Activated CD4-positive, alpha-beta T cell treated with anti-CD3 and anti-CD28 coated beads for 24 hours (primary cell): ENCODE measurements at regions not wholly inside any gene's neighbourhood (a gene's known extent, or its start where the extent isn't known, plus 50 kb on each side); places are given as distances from the start of the nearest gene placed in this dataset.
"Not testable (repeated sequence)": the region's sequence is repeated elsewhere in the genome, so short reads cannot be mapped to it uniquely, and the experiment has no call there.

Experiments used
- DNase-seq, 2 donors: peaks; one replicate each; pipeline ENCODE4 v3.0.0-alpha.2; 2020; ENCODE audit warnings: low read depth in 2 of 2

DNA sequence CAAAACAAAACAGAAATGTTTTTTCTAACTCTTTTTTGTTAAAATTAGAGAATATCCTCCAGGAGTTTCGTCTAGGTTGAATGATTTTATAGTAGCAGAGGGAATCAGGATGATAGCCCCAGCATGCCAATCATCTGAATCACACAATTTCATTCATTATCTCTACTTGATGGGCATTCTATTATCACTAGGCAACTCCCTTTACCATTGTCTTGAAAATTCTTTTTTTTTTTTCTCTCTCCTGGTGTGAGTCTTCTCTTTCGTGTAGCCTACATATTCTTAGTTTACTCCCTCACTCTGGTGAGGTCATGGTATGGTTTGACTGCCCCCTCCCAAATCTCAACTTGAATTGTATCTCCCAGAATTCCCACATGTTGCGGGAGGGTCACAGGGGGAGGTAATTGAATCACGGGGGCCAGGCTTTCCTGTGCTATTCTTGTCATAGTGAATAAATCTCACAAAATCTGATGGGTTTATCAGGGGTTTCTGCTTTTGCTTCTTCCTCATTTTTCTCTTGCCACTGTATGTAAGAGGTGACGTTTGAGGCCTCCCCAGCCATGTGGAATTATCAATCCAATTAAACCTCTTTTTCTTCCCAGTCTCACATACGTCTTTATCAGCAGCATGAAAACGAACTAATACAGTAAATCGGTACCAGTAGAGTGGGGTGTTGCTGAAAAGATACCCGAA, 105.0 kb downstream of the OTUD1 start:
- DNase-seq: no peak

DNA sequence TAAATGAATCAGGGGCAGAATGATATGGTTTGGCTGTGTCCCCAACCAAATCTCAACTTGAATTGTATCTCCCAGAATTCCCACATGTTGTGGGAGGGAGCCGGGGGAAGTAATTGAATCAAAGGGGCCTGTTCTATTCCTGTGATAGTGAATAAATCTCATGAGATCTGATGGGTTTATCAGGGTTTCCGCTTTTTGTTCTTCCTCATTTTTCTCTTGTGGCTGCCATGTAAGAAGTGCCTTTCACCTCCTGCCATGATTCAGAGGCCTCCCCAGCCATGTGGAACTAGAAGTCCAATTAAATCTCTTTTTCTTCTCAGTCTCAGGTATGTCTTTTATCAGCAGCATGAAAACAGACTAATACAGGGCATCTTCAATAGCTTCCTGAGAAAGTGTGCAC, 107.0 kb downstream of the OTUD1 start:
- DNase-seq: not testable (repeated sequence)

GRCh38 chr10:23556727-23557440, 118.0 kb downstream of the OTUD1 start:
- no peak for DNase-seq

DNA sequence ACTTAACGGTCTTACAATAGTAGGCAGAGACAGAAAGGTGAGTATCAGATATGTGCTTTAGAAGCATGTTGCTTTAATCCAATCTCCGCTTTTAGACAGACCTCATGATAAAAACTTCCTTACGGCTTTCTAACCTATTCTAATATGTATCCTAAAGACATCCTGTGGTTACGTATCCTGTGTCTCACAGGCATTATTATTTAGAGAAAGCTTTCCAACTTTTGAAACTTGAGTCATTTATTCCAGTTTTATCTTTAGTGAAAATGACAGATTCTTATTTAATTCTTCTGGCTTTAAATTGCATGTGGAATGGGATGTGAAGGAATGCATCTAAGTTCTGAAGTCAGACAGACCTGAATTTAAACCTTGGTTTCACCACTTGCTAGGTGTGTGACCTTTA, 118.9 kb downstream of the OTUD1 start:
- no peak for DNase-seq

DNA sequence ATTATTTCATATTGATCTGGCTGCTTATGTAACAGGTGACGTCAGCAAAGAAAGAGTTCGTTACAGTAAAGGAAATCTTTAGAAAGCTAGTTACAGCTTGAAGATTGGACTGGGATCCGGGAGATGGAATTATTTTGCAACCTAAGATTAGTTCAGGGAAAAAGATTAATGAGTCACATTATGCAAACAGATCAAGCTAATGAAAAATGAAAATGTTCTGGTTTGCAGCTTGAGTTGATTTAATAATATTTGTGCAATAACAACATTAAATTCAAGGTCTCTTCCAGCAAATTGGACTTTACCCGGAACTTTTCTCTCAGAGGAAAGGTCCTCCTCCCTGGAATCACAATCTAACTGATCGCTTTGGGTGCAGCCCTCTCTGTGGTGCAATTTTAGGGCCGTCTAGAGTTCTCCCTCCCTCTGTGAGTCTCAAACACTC, 119.5 kb downstream of the OTUD1 start:
- no peak for DNase-seq

GRCh38 chr10:23568996-23569395, 130.1 kb downstream of the OTUD1 start:
- DNase-seq: no peak

GRCh38 chr10:23571884-23572283, 133.0 kb downstream of the OTUD1 start:
- no peak for DNase-seq

DNA sequence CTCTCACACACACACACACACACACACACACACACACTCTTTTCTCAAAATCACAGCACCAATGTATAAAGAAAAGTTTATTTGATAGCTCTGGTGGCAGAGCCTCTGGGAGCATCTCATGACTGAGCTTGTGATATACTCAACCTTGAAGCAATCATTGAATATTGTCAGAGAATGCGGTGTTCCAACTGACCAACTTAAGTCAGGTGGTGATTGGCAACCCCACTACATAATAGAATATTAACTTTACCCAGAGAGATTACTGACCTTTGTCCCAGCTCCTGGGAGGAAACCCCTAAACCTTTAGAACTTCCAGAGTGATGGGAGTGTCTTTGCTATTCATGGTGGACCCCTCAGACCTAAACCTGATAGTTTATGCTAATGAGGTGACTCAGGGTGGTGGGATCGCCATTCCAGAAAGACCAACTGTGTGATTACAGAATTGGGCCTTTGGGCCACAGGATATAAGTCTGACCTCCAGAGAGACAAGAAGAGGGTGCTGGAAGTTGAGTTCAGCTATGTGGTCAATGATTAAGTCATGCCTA, 143.1 kb downstream of the OTUD1 start:
- DNase-seq: no peak

GRCh38 chr10:23584396-23584795, 145.5 kb downstream of the OTUD1 start:
- DNase-seq: no peak

DNA sequence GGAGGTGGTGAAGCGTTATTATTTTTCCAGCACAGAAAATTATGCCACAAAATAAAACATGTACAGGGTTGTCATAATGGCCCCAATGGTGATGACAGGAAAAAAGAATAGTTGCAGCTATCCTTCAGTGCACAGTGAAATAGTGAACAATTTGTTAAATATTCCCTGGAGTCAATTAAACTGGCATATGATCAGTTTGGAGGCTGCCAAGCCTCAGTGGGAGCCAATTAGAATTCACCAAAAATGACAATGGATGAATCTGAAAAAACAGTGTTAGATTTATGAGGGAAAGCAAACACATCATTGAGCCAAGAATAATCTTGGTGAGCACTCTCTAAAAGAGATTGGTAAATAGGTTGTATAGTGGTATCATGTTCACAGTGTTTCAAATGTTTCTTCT, 146.3 kb downstream of the OTUD1 start:
- DNase-seq: no peak

- DNase-seq: no peak
Observed at GRCh38 chr10:23585666-23586065, 146.8 kb downstream of the OTUD1 start.

DNA sequence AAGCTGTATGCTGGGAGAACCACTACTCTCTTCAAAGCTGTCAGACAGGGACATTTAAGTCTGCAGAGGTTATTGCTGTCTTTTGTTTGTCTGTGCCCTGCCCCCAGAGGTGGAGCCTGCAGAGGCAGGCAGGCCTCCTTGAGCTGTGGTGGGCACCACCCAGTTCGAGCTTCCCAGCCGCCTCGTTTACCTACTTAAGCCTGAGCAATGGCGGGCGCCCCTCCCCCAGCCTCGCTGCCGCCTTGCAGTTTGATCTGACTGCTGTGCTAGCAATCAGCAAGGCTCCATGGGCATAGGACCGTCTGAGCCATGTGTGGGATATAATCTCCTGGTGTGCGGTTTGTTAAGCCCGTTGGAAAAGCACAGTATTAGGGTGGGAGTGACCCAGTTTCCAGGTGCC, 156.4 kb downstream of the OTUD1 start:
- not testable (repeated sequence) for DNase-seq

DNA sequence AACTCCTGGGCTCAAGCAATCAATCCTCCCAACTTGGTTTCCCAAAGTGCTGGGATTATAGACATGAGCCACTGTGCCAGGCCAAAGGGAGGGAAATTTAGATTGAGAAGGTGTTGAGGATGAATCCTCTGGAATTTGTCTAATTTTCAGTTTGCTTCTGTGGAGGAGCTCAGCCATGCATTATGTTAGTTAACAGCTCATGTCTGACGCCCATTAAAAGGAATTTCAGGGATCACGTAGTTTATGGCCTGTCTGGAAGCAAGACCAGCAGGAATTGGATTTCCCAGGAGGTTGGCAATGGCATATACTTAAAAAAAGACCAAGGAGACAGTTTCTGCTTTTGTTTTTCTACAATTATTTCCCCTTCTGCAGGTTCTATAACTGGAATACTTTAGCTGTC, 165.7 kb downstream of the OTUD1 start:
- no peak for DNase-seq

- no peak for DNase-seq
Observed at GRCh38 chr10:23606456-23606855, 167.6 kb downstream of the OTUD1 start.

DNA sequence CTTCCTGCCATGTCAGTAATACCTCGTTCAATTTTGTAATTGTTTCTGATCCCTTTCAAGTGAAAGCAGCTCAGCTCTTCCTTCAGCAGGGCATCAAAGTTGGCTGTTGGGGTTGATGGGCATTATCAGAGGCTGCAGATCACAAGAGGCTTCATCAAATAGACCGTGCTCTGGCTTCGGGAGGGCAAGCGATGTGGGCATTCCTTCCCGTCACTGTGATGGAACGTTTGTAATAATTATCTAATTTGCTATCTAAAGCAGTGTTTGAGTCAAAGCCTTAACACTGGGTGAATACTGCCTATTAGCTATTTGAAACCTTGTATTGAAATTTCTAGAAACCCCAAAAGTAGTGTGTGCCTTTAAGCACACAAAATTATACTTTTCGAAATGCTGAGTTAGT, 170.1 kb downstream of the OTUD1 start:
- no peak for DNase-seq

DNA sequence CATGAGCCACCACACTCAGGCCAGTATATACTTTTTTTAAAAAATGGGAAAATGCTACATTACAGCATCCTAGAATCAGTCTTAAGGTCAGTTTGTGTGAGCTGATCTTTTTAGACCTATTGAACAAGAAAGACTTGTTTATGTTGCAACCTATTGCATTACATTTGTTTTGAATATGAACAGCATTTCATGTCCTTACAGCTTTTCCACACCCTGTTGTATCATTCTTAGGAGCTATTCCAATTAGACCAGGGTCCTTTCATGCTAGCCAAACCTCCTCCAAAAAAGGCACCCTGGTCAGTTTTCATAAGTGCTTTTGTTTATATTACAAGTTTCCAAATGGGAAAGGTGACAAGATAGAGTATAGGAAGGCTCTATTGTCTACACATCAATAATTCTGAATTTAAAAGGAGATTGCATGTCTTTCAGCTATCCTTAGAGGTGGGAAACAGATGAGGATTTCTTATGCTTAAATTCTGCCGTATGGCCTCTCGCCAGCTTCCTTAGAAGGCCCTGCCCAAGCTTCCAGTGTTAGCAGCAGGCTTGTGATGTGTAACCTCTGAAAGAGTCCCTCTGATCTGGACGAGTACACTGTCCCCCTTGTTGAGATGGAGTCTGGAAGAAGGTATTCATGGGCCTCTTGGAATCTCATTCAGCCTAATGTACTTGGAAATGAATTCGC, 171.9 kb downstream of the OTUD1 start:
- DNase-seq: no peak

DNA sequence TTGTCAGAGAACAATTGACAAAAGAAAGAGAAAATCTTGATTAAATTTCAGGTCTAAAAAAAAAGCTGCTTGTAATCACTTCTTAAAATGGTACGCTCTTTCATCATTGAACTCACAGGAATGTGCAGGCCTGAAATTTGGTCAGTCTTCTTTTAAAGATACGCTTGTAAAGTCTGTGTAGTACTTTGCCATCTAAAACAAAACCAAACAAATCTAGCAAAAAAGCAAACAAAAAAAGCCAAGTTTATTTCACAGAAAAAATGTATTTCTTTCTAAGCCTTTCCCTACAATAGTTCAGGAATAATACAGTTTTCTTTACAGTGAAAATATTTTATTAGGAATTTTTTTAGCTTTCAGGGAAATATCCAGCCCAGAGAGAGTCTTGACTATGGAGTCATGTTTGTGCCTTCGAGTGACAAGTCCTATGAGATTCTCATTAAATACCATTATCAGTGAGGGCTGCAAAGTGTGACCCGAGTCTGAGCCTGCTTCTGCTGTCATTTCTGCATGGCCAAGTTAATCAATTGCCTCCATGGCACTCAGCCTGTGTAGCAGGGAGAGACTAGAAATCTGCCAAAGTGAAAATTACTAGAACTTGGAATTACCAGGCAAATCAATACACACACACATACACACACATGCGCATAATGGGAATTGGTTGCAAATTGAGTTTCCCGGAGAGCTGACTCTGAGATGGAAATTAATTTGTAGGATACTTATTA, 172.6 kb downstream of the OTUD1 start:
- DNase-seq: no peak

DNA sequence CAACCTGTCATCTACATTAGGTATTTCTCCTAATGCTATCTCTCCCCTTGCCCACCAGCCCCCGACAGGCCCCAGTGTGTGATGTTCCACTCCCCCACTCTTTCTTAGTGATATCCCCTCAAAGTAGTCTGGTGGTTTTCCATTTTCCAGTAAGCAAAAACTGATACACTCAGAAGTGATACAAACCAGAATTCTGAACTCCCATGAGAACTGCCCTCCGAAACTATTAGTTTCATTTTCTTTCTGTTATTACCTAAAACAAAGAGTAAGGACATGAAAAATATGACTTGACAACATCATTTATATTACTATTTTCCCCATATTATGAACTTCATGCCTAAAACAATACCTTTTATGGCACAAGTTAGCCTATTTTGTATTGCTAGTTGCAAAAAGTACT, 175.0 kb downstream of the OTUD1 start:
- DNase-seq: no peak

DNA sequence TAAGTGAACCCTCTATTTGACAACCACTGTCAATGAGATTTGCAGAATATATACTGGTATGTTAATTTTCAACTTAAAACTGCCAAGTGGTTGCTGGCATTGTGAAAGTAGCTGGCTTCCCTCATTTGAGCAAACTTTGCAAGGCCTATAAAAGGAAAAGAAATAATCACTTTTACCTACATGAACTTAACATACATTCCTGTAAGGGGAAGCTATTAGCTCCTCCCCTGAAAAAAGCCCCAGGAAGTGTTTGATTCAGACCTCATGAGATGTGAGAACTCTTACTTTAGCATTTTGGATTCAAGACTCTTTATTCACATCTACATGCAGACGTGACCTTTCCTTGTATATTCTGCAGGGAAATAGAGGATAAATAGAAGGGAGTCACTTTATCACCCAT, 175.6 kb downstream of the OTUD1 start:
- DNase-seq: no peak

- no peak for DNase-seq
Observed at GRCh38 chr10:23630376-23630775, 191.5 kb downstream of the OTUD1 start.

- DNase-seq: no peak
Observed at GRCh38 chr10:23630885-23631284, 192.0 kb downstream of the OTUD1 start.
